IMR-90 (cell line): ENCODE measurements at regions not wholly inside any gene's neighbourhood (a gene's known extent, or its start where the extent isn't known, plus 50 kb on each side); places are given as distances from the start of the nearest gene placed in this dataset.

Experiments
- ATAC-seq: fragments of 200-7000 bp; cut with Tn5 transposase; 2 replicates; pipeline ENCODE4 v1.9.1; 2020; ENCODE audit warnings: low read depth, mild to moderate bottlenecking, moderate library complexity
- BruUV-seq: library from RNA; stranded (reverse); fragments of 400-500 nt; replicated peaks from 2 replicates; lab custom pipeline; 2021; lab: Mats Ljungman, UMichigan
- CTCF ChIA-PET: fragments of 300-600 bp; formaldehyde crosslinking; extraction: SDS; loops from one replicate; lab custom pipeline; 2021; ENCODE audit warnings: antibody characterized with exemption; lab: Yijun Ruan, JAX
- POLR2A ChIA-PET: fragments of 300-600 bp; sonication (Branson Sonifier 250); formaldehyde crosslinking; loops from one replicate; lab custom pipeline; 2022; ENCODE audit warnings: antibody characterized with exemption; ENCODE audit not compliant: unreplicated experiment; lab: Charles Lee
- DNase-seq: peaks from one replicate; pipeline ENCODE4 v3.0.0; 2013
- H2AFZ ChIP-seq: replicated peaks from 2 replicates; pipeline ENCODE3; 2013; ENCODE audit warnings: low read length, mild to moderate bottlenecking; ENCODE audit not compliant: poor library complexity
- H2AK5ac ChIP-seq: 2 replicates; pipeline ENCODE4 v1.6.1; 2013; ENCODE audit warnings: low read depth, low read length, inconsistent platforms
- H2AK9ac ChIP-seq: replicated peaks from 2 replicates; pipeline ENCODE3; 2013; ENCODE audit warnings: mild to moderate bottlenecking, low read depth, low read length, moderate library complexity; ENCODE audit not compliant: poor library complexity
- H2BK120ac ChIP-seq: 2 replicates; pipeline ENCODE4 v1.6.1; 2013; ENCODE audit warnings: low read depth, low read length, inconsistent platforms
- H2BK15ac ChIP-seq: 3 replicates; pipeline ENCODE4 v1.6.1; 2013; ENCODE audit warnings: low read depth, low read length, inconsistent platforms
- H2BK20ac ChIP-seq: 2 replicates; pipeline ENCODE4 v1.6.1; 2013; ENCODE audit warnings: low read depth, mild to moderate bottlenecking, inconsistent platforms, low read length, moderate library complexity
- H2BK5ac ChIP-seq: 2 replicates; pipeline ENCODE4 v1.6.1; 2013; ENCODE audit warnings: mild to moderate bottlenecking, low read depth, low read length, inconsistent platforms; ENCODE audit not compliant: poor library complexity, severe bottlenecking
- H3K14ac ChIP-seq: replicated peaks from 2 replicates; pipeline ENCODE4 v1.6.1; 2013; ENCODE audit warnings: low read depth, low read length, inconsistent platforms
- H3K18ac ChIP-seq: 2 replicates; pipeline ENCODE4 v1.6.1; 2013; ENCODE audit warnings: low read depth, low read length, control low read depth
- H3K23ac ChIP-seq: 2 replicates; pipeline ENCODE4 v1.6.1; 2013; ENCODE audit warnings: low read depth, low read length, inconsistent platforms
- H3K27ac ChIP-seq: 2 replicates; pipeline ENCODE4 v1.5.1; 2013; ENCODE audit warnings: mild to moderate bottlenecking, control low read depth, low read length; ENCODE audit not compliant: insufficient read depth
- H3K27me3 ChIP-seq: 2 replicates; pipeline ENCODE4 v1.6.1; 2013; ENCODE audit warnings: low read length; ENCODE audit not compliant: control insufficient read depth, insufficient read depth
- H3K36me3 ChIP-seq: 2 replicates; pipeline ENCODE4 v1.6.1; 2013; ENCODE audit warnings: low read length, mixed read lengths; ENCODE audit not compliant: control insufficient read depth, insufficient read depth
- H3K4ac ChIP-seq: 2 replicates; pipeline ENCODE4 v1.6.1; 2013; ENCODE audit warnings: low read depth, low read length, inconsistent platforms
- H3K4me1 ChIP-seq: 2 replicates; pipeline ENCODE4 v1.6.1; 2013; ENCODE audit warnings: low read length, mixed read lengths; ENCODE audit not compliant: control insufficient read depth, insufficient read depth
- H3K4me2 ChIP-seq: 2 replicates; pipeline ENCODE4 v1.6.1; 2013; ENCODE audit warnings: low read depth, mild to moderate bottlenecking, control low read depth, low read length, moderate library complexity
- H3K4me3 ChIP-seq: 2 replicates; pipeline ENCODE4 v1.5.1; 2013; ENCODE audit warnings: low read depth, mild to moderate bottlenecking, control low read depth, low read length, moderate library complexity; ENCODE audit not compliant: insufficient read depth
- H3K56ac ChIP-seq: 2 replicates; pipeline ENCODE4 v1.6.1; 2013; ENCODE audit warnings: low read length, inconsistent platforms; ENCODE audit not compliant: insufficient read depth; ENCODE audit errors: extremely low read depth
- H3K79me1 ChIP-seq, 2 experiments: 2 replicates each; pipeline ENCODE4 v1.6.1; 2013; ENCODE audit warnings: low read length in 2 of 2, inconsistent platforms in 1 of 2, low read depth in 1 of 2
- H3K9ac ChIP-seq: 2 replicates; pipeline ENCODE4 v1.6.1; 2013; ENCODE audit warnings: low read depth, low read length, control low read depth
- H3K9me1 ChIP-seq: 2 replicates; pipeline ENCODE4 v1.6.1; 2013; ENCODE audit warnings: low read length, inconsistent platforms; ENCODE audit not compliant: insufficient read depth
- H3K9me3 ChIP-seq: 2 replicates; pipeline ENCODE4 v1.6.1; 2013; ENCODE audit warnings: low read length; ENCODE audit not compliant: control insufficient read depth, insufficient read depth
- H4K20me1 ChIP-seq: 2 replicates; pipeline ENCODE4 v1.6.1; 2013; ENCODE audit warnings: low read length, inconsistent platforms; ENCODE audit not compliant: insufficient read depth
- H4K5ac ChIP-seq: 2 replicates; pipeline ENCODE4 v1.6.1; 2013; ENCODE audit warnings: mild to moderate bottlenecking, low read depth, low read length, control low read depth
- H4K8ac ChIP-seq, 2 experiments: 2 replicates each; pipeline ENCODE4 v1.6.1; 2013; ENCODE audit warnings: low read depth in 2 of 2, low read length in 2 of 2, control low read depth in 1 of 2, inconsistent platforms in 1 of 2
- H4K91ac ChIP-seq: 2 replicates; pipeline ENCODE4 v1.6.1; 2013; ENCODE audit warnings: low read depth, low read length, inconsistent platforms; ENCODE audit not compliant: insufficient read depth
- CEBPB ChIP-seq: IDR thresholded peaks from 2 replicates; pipeline ENCODE4 v1.6.1; 2012; ENCODE audit warnings: low read depth, low read length, improper control_type of control experiment
- CHD1 ChIP-seq: IDR thresholded peaks from 2 replicates; pipeline ENCODE4 v1.6.1; 2012; ENCODE audit warnings: low read depth, low read length, improper control_type of control experiment
- FOS ChIP-seq: fragments of 150-350 bp; IDR thresholded peaks from 2 replicates; pipeline ENCODE4 v1.6.1; 2016; ENCODE audit warnings: low read depth, low read length
- MAFK ChIP-seq: IDR thresholded peaks from 2 replicates; pipeline ENCODE4 v1.6.1; 2012; ENCODE audit warnings: low read depth, low read length, improper control_type of control experiment
- MAZ ChIP-seq: IDR thresholded peaks from 2 replicates; pipeline ENCODE4 v1.6.1; 2012; ENCODE audit warnings: low read depth, mild to moderate bottlenecking, low read length, improper control_type of control experiment, moderate library complexity, borderline replicate concordance
- RAD21 ChIP-seq: IDR thresholded peaks from 2 replicates; pipeline ENCODE4 v1.6.1; 2012; ENCODE audit warnings: low read length, improper control_type of control experiment
- WGBS, 2 experiments: methylation state at CpG; one replicate each; pipeline versions ENCODE4 v1.1.5 to v1.1.7; 2013; ENCODE audit warnings: missing lambda C conversion rate in 2 of 2; ENCODE audit not compliant: insufficient read length in 1 of 2; ENCODE audit errors: extremely low coverage in 2 of 2; 5-methylcytosine and 5-hydroxymethylcytosine counted together
- dilution Hi-C: fragments of 300-500 bp; cut with HindIII; formaldehyde crosslinking; loops from one replicate; pipeline ENCODE4 v1.14.3; 2018; ENCODE audit warnings: low sequenced_read_pairs; ENCODE audit not compliant: unreplicated experiment
- in situ Hi-C: fragments of 300-500 bp; cut with MboI; formaldehyde crosslinking; loops from 3 replicates; pipeline ENCODE4 v1.14.3; 2019; ENCODE audit warnings: low sequenced_read_pairs, inconsistent platforms, mixed read lengths
- intact Hi-C: fragments of 100-400 bp; cut with micrococcal nuclease; formaldehyde crosslinking; loops from 2 replicates; pipeline ENCODE4 v1.10.0; 2022
- TF ChIP-seq, protein P1 (sequence below): fragments of 150-350 bp; IDR thresholded peaks from 2 replicates; pipeline ENCODE4 v1.6.1; 2016; ENCODE audit warnings: low read depth, mild to moderate bottlenecking, low read length, moderate library complexity, borderline replicate concordance
- TF ChIP-seq, protein P2 (sequence below): conservative IDR thresholded peaks from 2 replicates; pipeline ENCODE4 v1.5.1; 2012; ENCODE audit warnings: mild to moderate bottlenecking, low read depth, low read length, improper control_type of control experiment

DNA sequence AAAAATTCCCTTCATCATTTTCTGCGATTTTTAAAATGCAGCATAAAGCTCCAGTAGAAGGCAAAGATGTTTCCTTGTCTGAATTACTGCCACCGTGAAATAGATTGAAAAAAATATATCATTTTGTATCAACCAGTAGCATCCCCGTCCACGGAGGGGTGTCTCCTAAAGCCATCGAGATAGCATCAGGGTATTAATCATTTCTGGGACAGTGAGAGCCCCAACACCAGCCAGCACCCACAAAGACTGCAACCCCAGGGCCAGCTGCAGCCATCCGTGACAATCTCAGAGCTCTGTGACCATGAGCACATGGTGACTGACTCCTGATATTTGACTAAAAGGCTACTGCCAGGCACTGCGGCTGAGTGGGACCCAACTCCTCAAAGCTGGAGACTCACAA lies 64.1 kb upstream of the SIX3 start:
- ChIA-PET CTCF (interaction anchor here (1.4 kb wide), 1 partner anchor 398 kb away, joined by 3 read pairs; no protein-coding TSS in a partner anchor), POLR2A (no interaction called here)
- Histone ChIP-seq H3K4me1 (no peaks in the 10 kb centered on the region), H2AFZ (no peak overlapping the region), H2BK15ac (no peak overlapping the region), H3K9ac (no peak overlapping the region), H3K56ac (no peak overlapping the region), H3K4me2 (no peak overlapping the region), H3K27me3 (peaks cover 4% of the 10 kb centered on the region), H3K36me3 (no peaks in the 10 kb centered on the region), H3K9me1 (no peaks in the 10 kb centered on the region), H3K27ac (no peak overlapping the region), H3K14ac (no peak overlapping the region), H4K8ac (no peak overlapping the region), H2AK9ac (no peak overlapping the region), H2BK20ac (no peak overlapping the region), H3K4ac (no peak overlapping the region), H3K23ac (no peak overlapping the region), H2AK5ac (no peak overlapping the region), H4K20me1 (no peaks in the 10 kb centered on the region), H3K18ac (no peak overlapping the region), H3K9me3 (no peaks in the 10 kb centered on the region), H4K91ac (no peak overlapping the region), H2BK120ac (no peak overlapping the region), H4K5ac (no peak overlapping the region), H2BK5ac (no peak overlapping the region), H3K79me1 (no peaks in the 10 kb centered on the region), H3K4me3 (no peak overlapping the region)
- ATAC-seq (no peak), DNase-seq (no peak)
- intact Hi-C loops, result no loop called here
- dilution Hi-C loops, result no loop called here
- no CpG with 5 or more reads among the region's 7 CpGs for WGBS, 2 experiments
- TF ChIP-seq FOS, result no peak
- no peak for TF ChIP-seq MAZ
- TF ChIP-seq CHD1, result no peak
- TF ChIP-seq CEBPB, result no peak
- TF ChIP-seq MAFK, result no peak
- TF ChIP-seq, protein P1, sequence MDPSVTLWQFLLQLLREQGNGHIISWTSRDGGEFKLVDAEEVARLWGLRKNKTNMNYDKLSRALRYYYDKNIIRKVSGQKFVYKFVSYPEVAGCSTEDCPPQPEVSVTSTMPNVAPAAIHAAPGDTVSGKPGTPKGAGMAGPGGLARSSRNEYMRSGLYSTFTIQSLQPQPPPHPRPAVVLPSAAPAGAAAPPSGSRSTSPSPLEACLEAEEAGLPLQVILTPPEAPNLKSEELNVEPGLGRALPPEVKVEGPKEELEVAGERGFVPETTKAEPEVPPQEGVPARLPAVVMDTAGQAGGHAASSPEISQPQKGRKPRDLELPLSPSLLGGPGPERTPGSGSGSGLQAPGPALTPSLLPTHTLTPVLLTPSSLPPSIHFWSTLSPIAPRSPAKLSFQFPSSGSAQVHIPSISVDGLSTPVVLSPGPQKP, result no peak
- TF ChIP-seq, protein P2, sequence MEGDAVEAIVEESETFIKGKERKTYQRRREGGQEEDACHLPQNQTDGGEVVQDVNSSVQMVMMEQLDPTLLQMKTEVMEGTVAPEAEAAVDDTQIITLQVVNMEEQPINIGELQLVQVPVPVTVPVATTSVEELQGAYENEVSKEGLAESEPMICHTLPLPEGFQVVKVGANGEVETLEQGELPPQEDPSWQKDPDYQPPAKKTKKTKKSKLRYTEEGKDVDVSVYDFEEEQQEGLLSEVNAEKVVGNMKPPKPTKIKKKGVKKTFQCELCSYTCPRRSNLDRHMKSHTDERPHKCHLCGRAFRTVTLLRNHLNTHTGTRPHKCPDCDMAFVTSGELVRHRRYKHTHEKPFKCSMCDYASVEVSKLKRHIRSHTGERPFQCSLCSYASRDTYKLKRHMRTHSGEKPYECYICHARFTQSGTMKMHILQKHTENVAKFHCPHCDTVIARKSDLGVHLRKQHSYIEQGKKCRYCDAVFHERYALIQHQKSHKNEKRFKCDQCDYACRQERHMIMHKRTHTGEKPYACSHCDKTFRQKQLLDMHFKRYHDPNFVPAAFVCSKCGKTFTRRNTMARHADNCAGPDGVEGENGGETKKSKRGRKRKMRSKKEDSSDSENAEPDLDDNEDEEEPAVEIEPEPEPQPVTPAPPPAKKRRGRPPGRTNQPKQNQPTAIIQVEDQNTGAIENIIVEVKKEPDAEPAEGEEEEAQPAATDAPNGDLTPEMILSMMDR, result no peak
- no peak for TF ChIP-seq RAD21
- BruUV-seq, result no TSS peak
- in situ Hi-C loops, result no loop called here
